Stimulated activated naive CD8-positive, alpha-beta T cell treated with anti-CD3 and anti-CD28 coated beads, Interleukin-15, amount 100 ng/mL, for 72 hours (primary cell): ENCODE measurements at regions not wholly inside any gene's neighbourhood (a gene's known extent, or its start where the extent isn't known, plus 50 kb on each side); places are given as distances from the start of the nearest gene placed in this dataset.

Experiments used
- ATAC-seq: fragments of 150-1000 bp; cut with Tn5 transposase; 2 replicates; pipeline ENCODE4 v1.10.0; 2021; ENCODE audit warnings: mild to moderate bottlenecking, moderate library complexity
- DNase-seq, 2 donors: peaks; one replicate each; pipeline ENCODE4 v3.0.0; 2021 to 2022
- H3K27ac Mint-ChIP-seq, 2 donors: one replicate each; pipeline ENCODE4 v1.8.0; 2022; ENCODE audit warnings: mild to moderate bottlenecking in 2 of 2, mixed read lengths in 2 of 2, moderate library complexity in 2 of 2
- H3K27me3 Mint-ChIP-seq: one replicate; pipeline ENCODE4 v1.8.0; 2022; ENCODE audit warnings: mixed read lengths
- H3K4me1 Mint-ChIP-seq: one replicate; pipeline ENCODE4 v1.8.0; 2022; ENCODE audit warnings: mild to moderate bottlenecking, mixed read lengths
- H3K4me3 Mint-ChIP-seq, 2 donors: one replicate each; pipeline ENCODE4 v1.8.0; 2022; ENCODE audit warnings: mild to moderate bottlenecking in 2 of 2, mixed read lengths in 2 of 2, moderate library complexity in 1 of 2
- H3K9me3 Mint-ChIP-seq, 2 donors: one replicate each; pipeline ENCODE4 v1.8.0; 2022; ENCODE audit warnings: mixed read lengths in 2 of 2

DNA sequence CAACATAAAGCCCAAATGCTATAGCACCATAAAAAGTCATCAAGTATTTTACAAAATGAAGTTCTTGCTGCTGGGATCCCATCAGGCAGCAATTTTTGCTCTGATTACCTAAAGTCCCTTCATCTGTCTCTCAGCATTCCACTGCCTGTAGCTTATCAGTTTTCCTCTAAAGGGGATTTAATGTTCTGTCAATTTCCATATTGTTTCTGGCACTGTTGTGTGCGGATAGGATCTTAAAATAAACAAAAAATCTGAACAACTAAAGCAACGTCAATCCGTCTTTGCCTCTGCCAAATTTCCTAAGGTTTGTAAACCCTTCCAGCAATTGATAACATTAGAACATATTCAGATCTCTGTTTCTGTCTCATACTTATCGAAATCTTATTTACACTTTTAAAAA lies 1126.3 kb upstream of the RAG2 start:
- H3K4me1 Mint-ChIP-seq, result no peaks in the 10 kb centered on the region
- DNase-seq, result no peak
- no peaks in the 10 kb centered on the region for H3K27me3 Mint-ChIP-seq
- H3K4me3 Mint-ChIP-seq, result no peak overlapping the region
- H3K27ac Mint-ChIP-seq, result no peak overlapping the region
- ATAC-seq, result no peak
- peaks cover 0 to 13% of the 10 kb centered on the region in 2 donors for H3K9me3 Mint-ChIP-seq

DNA sequence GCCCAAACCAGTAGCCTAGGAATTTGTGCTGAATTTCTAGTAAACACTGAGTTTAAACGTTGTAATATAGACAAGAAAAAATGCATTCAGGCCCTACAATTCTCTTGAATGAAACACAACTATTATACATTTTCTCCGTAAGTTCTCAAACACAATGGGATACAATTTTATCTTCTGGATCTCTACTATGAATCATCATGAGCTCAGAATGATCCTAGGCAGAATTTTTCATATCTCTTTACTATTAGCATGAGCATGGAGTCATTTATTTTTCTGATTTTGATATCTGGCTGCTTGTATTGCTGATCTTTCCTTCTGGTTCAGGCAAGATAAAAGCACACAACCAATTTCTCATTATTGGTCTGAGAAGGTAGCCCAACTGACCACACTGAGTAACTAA lies 1123.4 kb upstream of the RAG2 start:
- H3K4me1 Mint-ChIP-seq, result no peaks in the 10 kb centered on the region
- H3K27ac Mint-ChIP-seq, result no peak overlapping the region
- no peaks in the 10 kb centered on the region for H3K27me3 Mint-ChIP-seq
- DNase-seq, result no peak
- ATAC-seq, result no peak
- peaks cover 0 to 8% of the 10 kb centered on the region in 2 donors for H3K9me3 Mint-ChIP-seq
- H3K4me3 Mint-ChIP-seq, result no peak overlapping the region

DNA sequence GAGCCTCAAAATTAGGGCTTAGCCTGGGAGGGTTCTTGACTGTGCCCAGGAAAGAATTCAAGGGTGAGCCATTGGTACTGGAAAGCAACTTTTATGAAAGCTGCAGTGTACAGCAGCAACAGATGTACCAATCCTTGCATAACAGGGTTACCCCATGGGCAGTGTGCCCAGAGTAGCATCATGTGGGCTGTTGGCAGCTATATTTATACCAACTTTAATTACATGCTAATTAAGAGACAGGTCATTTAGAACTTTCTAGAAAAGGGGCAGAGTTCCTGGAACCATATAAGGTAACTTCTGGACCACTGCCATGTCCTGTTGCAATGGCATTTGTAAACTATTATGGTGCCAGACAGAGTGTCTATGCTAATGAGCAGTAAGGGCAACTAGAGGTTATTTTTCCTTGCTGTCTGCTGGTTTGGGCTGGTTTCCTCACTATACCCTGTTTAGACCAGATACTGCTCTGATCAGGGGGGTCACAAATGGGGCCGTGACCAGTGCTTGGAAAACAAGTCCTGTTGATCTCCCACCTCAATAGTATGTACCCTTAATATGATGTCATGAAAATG lies 1120.5 kb upstream of the RAG2 start:
- DNase-seq, result no peak
- Mint-ChIP-seq H3K4me1 (no peaks in the 10 kb centered on the region), H3K27ac (no peak overlapping the region), H3K9me3 (peaks cover 3 to 4% of the 10 kb centered on the region in 2 donors), H3K27me3 (no peaks in the 10 kb centered on the region), H3K4me3 (no peak overlapping the region)
- no peak for ATAC-seq

DNA sequence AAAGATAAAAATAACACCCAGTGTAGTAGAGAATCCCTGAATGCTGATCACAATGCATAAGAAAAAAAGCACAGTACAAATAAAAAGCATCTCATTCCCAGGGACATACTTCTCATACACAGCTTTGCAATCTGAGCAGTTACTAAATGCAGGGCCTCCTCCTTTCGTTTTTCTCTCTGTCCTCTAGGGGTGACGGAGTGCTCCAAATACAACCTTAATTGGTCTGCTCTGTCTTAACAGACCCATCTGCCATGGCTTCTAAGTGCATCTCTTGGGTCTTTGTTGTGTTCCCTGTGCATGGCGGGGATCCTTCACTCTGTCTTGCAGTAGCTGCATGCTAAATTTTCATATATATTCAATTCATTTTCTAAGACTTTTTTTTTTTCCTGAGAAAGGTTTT lies 1114.2 kb upstream of the RAG2 start:
- H3K9me3 Mint-ChIP-seq, result peaks cover 4 to 5% of the 10 kb centered on the region in 2 donors
- ATAC-seq (no peak), DNase-seq (no peak)
- no peaks in the 10 kb centered on the region for H3K27me3 Mint-ChIP-seq
- no peak overlapping the region for H3K27ac Mint-ChIP-seq
- H3K4me1 Mint-ChIP-seq, result no peaks in the 10 kb centered on the region
- H3K4me3 Mint-ChIP-seq, result no peak overlapping the region

DNA sequence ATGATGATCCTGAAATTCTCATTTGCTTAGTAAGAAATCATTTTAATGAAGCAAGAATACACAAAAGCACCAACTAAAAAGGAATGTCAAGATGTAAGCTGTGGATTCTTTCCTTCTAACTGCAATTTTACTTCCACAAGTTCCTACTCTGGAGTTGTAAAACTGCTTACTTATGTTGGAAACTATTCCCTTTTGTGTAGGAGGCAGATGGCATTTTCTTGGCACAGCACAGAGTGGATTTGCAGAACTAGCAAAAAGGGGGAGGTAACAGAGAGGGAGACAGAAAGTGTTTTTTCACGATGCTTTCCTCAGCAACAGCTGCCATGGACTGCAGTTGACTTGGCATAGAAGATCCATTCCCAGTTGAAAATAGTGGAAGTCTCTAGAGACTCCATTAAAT lies 1112.0 kb upstream of the RAG2 start:
- Mint-ChIP-seq H3K27me3 (no peaks in the 10 kb centered on the region), H3K9me3 (peaks cover 4 to 5% of the 10 kb centered on the region in 2 donors), H3K27ac (no peak overlapping the region), H3K4me1 (no peaks in the 10 kb centered on the region), H3K4me3 (no peak overlapping the region)
- DNase-seq (no peak), ATAC-seq (no peak)

DNA sequence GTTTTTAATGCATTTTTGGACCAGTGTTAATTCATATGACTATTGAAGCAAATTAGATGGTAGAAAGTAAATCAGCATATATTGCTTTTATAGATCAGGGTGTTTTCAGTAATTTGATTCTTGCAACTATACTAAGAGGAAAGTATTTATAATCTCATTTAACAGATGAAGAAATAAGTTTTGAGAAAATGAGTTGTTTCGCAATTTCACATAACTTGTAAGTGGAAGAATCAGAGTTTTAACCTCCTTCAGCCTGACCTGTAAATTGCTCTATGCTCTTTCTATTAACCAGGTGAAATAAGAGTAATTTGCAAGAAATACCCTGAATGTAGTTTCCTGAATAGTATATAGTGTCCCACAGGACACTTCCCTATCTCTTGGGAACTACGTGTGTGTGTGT lies 1106.8 kb upstream of the RAG2 start:
- no peak for DNase-seq
- H3K27ac Mint-ChIP-seq, result no peak overlapping the region
- no peak for ATAC-seq
- no peaks in the 10 kb centered on the region for H3K4me1 Mint-ChIP-seq
- peaks cover 13 to 16% of the 10 kb centered on the region in 2 donors for H3K9me3 Mint-ChIP-seq
- no peaks in the 10 kb centered on the region for H3K27me3 Mint-ChIP-seq
- no peak overlapping the region for H3K4me3 Mint-ChIP-seq

DNA sequence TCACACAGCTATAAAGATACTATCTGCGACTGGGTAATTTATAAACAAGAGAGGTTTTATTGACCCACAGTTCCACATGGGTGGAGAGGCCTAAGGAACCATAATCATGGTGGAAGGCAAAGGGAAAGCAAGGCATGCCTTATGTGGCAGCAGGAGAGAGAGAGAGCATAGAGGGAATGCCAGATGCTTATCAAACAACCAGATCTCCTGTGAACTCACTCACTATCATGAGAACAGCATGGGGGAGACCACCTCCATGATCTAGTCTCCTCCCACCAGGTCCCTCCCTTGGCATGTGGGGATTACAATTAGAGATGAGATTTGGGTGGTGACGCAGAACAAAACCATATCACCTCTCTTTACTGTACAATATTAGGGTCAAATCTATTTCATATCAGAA lies 1101.6 kb upstream of the RAG2 start:
- Mint-ChIP-seq H3K27me3 (no peaks in the 10 kb centered on the region), H3K27ac (no peak overlapping the region), H3K9me3 (peaks cover 29 to 47% of the 10 kb centered on the region in 2 donors), H3K4me3 (no peak overlapping the region), H3K4me1 (no peaks in the 10 kb centered on the region)
- DNase-seq, result no peak
- ATAC-seq, result no peak

DNA sequence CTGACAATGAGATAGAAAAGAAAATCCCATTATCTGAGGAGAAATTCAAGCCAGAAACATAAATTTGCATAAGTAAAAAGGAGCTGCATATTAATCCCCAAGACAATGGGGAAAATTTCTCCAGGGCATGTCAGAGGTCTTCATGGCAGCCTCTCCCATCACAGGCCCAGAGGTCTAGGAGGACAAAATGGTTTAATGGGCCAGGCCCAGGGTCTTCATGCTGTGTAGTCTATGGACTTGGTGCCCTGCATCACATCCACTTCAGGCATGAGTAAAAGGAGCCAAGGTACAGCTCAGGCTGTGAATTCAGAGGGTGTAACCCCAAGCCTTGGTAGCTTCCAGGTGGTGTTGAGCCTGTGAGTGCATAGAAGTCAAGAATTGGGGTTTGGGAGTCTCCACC lies 1097.2 kb upstream of the RAG2 start:
- no peak for ATAC-seq
- no peak overlapping the region for H3K4me3 Mint-ChIP-seq
- no peaks in the 10 kb centered on the region for H3K27me3 Mint-ChIP-seq
- H3K4me1 Mint-ChIP-seq, result no peaks in the 10 kb centered on the region
- peaks cover 26 to 43% of the 10 kb centered on the region in 2 donors for H3K9me3 Mint-ChIP-seq
- no peak overlapping the region for H3K27ac Mint-ChIP-seq
- DNase-seq, result no peak

DNA sequence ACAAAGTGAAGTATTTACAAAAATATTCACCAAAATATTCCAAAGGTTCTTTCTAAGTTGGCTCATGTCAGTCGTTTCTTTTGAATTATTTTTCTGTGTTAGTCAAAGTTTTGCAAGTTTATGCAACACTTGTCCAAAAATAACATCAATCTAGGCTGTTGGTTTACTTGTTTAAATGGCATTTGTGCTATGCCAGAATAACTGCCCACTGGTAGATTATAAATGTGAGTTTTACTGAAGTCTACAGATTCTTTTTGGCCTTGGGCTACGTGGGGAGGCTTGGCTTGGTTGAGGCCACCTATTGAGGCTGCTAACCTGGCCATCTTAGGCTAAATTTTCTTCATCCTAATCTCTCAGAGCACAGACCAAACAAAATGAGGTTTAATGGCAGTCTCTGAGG lies 1091.9 kb upstream of the RAG2 start:
- peaks cover 8 to 20% of the 10 kb centered on the region in 2 donors for H3K9me3 Mint-ChIP-seq
- ATAC-seq, result no peak
- H3K4me3 Mint-ChIP-seq, result no peak overlapping the region
- no peaks in the 10 kb centered on the region for H3K27me3 Mint-ChIP-seq
- no peak for DNase-seq
- no peaks in the 10 kb centered on the region for H3K4me1 Mint-ChIP-seq
- no peak overlapping the region for H3K27ac Mint-ChIP-seq

DNA sequence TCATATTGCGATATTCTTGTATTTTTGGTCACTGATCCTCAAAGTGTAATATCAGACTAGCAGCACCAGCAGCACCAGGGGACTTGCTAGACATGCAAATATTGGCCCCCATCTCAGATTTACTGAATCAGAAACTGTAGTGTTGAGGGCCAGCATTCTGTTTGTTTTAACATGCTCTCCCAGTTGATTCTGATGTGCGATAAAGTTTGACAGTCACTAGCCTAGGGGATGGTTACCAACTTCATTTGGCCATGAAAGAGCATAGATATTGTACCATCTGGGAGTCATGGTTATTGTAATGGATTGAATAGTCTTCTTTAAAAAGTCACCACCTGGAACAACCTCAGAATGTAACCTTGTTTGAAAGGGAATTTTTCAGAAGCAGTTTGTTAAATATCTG lies 1090.4 kb upstream of the RAG2 start:
- Mint-ChIP-seq H3K27ac (no peak overlapping the region), H3K9me3 (peaks cover 0 to 9% of the 10 kb centered on the region in 2 donors), H3K27me3 (no peaks in the 10 kb centered on the region), H3K4me1 (no peaks in the 10 kb centered on the region), H3K4me3 (no peak overlapping the region)
- DNase-seq, result no peak
- no peak for ATAC-seq

DNA sequence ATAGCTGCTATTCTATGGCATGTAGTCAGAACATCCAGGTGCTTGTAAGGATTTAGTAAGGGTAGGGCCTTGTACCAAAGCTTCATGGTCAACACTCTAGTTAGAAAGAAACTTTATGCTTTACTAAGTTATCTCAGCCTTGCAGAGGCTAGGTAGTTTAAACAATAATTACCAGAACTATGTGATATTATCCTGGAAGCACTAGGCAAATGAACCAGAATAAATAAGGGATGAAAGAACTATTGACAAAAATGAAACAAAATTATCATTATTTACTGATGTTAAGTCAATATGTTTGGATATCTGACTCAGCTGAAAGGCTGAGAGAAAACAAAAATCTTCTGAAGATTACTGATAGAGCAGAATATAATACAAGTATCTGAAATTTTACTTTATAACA lies 1089.1 kb upstream of the RAG2 start:
- H3K27ac Mint-ChIP-seq, result no peak overlapping the region

DNA sequence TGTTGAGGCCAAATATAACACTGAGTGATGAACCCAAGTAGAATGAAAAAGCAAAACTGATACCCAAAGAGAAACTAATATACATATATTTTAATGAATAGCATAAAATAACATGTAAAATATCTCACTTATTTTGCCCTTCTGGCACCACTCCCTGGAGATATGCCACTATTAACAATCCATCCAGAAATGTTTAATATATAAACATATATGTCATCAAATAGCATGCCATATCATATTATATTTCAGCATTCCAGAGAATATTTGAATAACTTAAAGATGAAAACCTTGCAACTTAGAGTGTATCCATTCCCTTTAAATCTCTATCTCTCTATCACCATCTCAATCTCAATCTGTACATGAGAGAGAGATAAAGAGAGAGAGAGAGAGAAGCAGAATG lies 1073.3 kb upstream of the RAG2 start:
- DNase-seq, result no peak
- H3K9me3 Mint-ChIP-seq, result peaks cover 0 to 10% of the 10 kb centered on the region in 2 donors
- H3K27ac Mint-ChIP-seq, result no peak overlapping the region
- ATAC-seq, result no peak
- H3K27me3 Mint-ChIP-seq, result no peaks in the 10 kb centered on the region
- H3K4me3 Mint-ChIP-seq, result no peak overlapping the region
- no peaks in the 10 kb centered on the region for H3K4me1 Mint-ChIP-seq

More for the DNA sequence above, 1089.1 kb upstream of the RAG2 start:
- no peak for DNase-seq
- no peak overlapping the region for H3K4me3 Mint-ChIP-seq
- no peaks in the 10 kb centered on the region for H3K27me3 Mint-ChIP-seq
- peaks cover 0 to 12% of the 10 kb centered on the region in 2 donors for H3K9me3 Mint-ChIP-seq
- no peaks in the 10 kb centered on the region for H3K4me1 Mint-ChIP-seq
- no peak for ATAC-seq

DNA sequence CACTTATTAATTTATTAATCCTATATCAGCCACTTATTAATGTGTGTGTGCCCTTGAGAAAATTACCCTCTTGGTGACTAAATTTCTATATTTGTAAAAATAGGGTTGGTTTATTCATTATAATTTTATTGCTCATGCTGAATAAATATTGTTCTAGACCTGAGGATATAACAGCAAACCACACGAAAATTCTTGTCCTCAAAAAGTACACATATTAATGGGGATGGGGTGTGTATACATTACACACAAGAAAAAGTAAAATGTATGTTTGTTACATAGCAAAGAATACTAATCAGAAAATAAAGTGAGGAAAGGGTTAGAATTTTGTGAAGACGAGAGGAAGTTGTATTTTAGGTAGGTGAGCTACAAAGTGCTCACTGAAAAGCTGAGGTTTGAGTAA lies 1068.9 kb upstream of the RAG2 start:
- no peaks in the 10 kb centered on the region for H3K4me1 Mint-ChIP-seq
- no peak for DNase-seq
- H3K4me3 Mint-ChIP-seq, result no peak overlapping the region
- H3K27ac Mint-ChIP-seq, result no peak overlapping the region
- H3K9me3 Mint-ChIP-seq, result peaks cover 0 to 5% of the 10 kb centered on the region in 2 donors
- H3K27me3 Mint-ChIP-seq, result no peaks in the 10 kb centered on the region
- ATAC-seq, result no peak

DNA sequence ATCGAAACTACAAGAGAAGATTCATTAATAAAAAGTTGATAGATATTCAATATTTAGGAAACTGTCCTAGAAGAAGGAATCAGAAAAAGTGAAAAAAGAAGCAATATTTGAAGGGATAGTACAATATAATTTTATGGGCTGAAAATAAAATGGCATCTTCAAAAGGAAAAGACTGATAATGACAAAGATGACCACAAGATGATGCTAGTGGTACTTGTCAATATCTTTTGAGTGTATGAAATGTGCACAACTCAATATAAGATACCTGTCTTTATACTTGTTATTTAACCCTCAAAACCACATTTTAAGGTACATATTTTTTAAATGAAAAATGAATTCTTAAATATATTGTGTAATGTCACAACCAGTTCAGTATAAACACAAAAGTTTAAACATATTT lies 1059.6 kb upstream of the RAG2 start:
- H3K9me3 Mint-ChIP-seq, result peaks cover 7 to 14% of the 10 kb centered on the region in 2 donors
- H3K4me3 Mint-ChIP-seq, result no peak overlapping the region
- H3K27me3 Mint-ChIP-seq, result no peaks in the 10 kb centered on the region
- DNase-seq, result no peak
- H3K27ac Mint-ChIP-seq, result no peak overlapping the region
- H3K4me1 Mint-ChIP-seq, result no peaks in the 10 kb centered on the region
- no peak for ATAC-seq

DNA sequence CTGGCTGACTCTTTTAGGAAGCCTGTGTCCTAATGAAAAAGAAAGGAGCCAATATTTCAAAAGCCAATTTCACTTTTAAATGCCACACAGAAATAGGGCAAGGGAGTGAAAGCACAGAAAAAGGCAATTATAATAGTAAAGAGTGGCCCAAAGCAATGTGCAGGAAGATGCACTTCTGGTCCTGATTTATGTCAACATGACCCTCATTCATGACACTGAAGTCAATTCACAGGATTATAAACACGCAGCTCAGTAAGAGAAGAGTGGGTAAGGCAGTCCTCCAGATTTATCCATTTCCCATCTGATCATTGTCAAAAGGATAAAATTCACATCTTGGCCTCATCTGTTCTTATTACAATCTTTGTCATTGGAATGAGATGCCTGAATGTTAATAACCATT lies 1049.7 kb upstream of the RAG2 start:
- H3K4me3 Mint-ChIP-seq, result no peak overlapping the region
- peaks cover 0 to 24% of the 10 kb centered on the region in 2 donors for H3K9me3 Mint-ChIP-seq
- H3K27ac Mint-ChIP-seq, result no peak overlapping the region
- no peaks in the 10 kb centered on the region for H3K4me1 Mint-ChIP-seq
- DNase-seq, result no peak
- H3K27me3 Mint-ChIP-seq, result no peaks in the 10 kb centered on the region
- ATAC-seq, result no peak

DNA sequence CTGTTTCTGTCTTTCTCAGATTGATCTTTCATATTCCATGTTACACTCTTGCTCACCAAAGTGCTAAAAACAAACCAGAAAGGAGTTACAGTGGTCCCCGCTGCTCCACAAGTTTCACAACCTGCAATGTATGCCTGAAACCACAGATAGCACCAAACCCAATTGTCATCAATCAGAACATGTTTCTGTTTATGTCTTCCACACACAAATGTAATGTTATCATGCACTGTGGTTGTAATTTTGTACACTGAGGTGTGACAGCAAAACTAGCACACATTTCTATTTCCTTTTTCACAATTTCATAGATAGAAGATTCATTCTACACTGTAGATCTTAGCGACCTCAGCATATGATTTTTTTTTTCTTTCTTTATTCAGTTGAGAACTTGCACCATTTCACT lies 1045.9 kb upstream of the RAG2 start:
- Mint-ChIP-seq H3K9me3 (peaks cover 4 to 11% of the 10 kb centered on the region in 2 donors), H3K27ac (no peak overlapping the region), H3K27me3 (no peaks in the 10 kb centered on the region), H3K4me1 (no peaks in the 10 kb centered on the region), H3K4me3 (no peak overlapping the region)
- ATAC-seq (no peak), DNase-seq (no peak)

DNA sequence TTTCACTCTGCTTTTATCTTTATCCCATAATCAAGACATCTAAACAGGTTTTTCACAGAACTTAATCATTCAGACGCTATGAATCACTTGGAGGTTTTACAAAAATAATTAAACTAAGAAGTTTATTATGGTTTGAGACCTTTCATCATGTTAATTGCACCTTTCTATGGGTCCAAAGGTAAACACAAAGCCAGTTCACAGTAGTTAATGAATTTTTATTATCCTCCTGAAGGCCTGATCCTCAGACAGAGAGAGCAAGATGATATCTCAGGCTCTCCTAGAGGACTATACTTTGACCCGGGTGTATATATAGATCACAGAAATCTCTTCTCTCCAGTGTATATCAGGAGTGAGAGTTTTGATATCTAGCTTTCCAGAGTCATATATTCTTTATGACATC lies 1044.3 kb upstream of the RAG2 start:
- no peaks in the 10 kb centered on the region for H3K4me1 Mint-ChIP-seq
- no peaks in the 10 kb centered on the region for H3K27me3 Mint-ChIP-seq
- DNase-seq (no peak), ATAC-seq (no peak)
- H3K27ac Mint-ChIP-seq, result no peak overlapping the region
- peaks cover 4 to 11% of the 10 kb centered on the region in 2 donors for H3K9me3 Mint-ChIP-seq
- H3K4me3 Mint-ChIP-seq, result no peak overlapping the region
